ENCODE measurements at regions not wholly inside any gene's neighbourhood (a gene's known extent, or its start where the extent isn't known, plus 50 kb on each side); places are given as distances from the start of the nearest gene placed in this dataset.

DNA sequence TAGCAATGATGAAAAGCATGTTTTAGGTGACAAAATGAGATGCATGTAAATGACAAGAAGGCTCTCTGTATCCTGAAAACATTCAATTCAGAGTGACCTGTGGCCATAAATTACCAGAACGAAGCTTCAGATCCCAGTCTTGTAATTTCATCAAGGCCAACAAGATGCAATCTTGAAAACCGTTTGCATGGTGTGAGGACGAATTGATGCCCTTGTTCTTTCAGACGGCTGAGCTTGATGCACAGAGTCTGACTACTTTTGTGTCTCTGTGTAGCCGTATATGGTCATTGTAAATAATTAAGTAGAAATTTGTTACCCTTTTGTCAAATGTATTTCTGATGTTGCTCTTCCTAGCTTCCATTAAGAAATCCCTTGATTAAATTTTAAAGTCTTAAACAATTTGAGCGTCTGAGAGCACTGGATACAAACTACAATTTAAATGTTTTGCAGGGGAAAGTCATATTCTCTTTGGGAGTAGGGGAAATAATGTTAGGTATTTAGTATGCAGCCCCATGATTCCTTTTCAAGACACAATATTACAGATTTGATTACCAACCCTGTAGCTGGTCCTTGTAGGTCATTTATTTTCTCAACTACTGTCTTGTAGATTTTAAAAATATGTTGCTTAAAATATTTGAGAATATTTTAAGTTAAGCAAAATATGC is 125.8 kb upstream of the PCDH9 start:
- DNase-seq (ENCODE audit: low read depth, low spot score) (no peak), FAIRE-seq (no peak)
- dilution Hi-C loops (cut with MboI; ENCODE audit: extremely low pct_ligation_motif_present, low sequenced_read_pairs), result no loop called here
- Histone ChIP-seq H3K9me1 (ENCODE audit: control insufficient read depth, extremely low read depth, insufficient read depth, low read length) (no peaks in the 10 kb centered on the region), H3K9me3 (ENCODE audit: control insufficient read depth, low read depth, low read length) (no peaks in the 10 kb centered on the region), H3K79me2 (ENCODE audit: control insufficient read depth, insufficient read depth, low read length) (no peaks in the 10 kb centered on the region), H3K4me3 (ENCODE audit: control insufficient read depth in 2 of 3, extremely low read depth in 1 of 3, insufficient read depth in 2 of 3, low read depth in 1 of 3, low read length in 3 of 3) (no peak overlapping the region), H3K27me3 (ENCODE audit: control insufficient read depth, extremely low read depth, insufficient read depth, low read length) (no peaks in the 10 kb centered on the region), H4K20me1 (ENCODE audit: control insufficient read depth, extremely low read depth, insufficient read depth, low read length) (no peaks in the 10 kb centered on the region), H3K36me3 (ENCODE audit: control insufficient read depth in 2 of 2, extremely low read depth in 1 of 2, insufficient read depth in 2 of 2, low read length in 2 of 2) (no peaks in the 10 kb centered on the region), H3K4me1 (ENCODE audit: control insufficient read depth, extremely low read depth, insufficient read depth, low read length) (no peaks in the 10 kb centered on the region), H3K9ac (ENCODE audit: control insufficient read depth, extremely low read depth, insufficient read depth, low read length) (no peak overlapping the region), H3K4me2 (ENCODE audit: control insufficient read depth, extremely low read depth, insufficient read depth, low read depth, low read length) (no peak overlapping the region), H2AFZ (ENCODE audit: control insufficient read depth, low read length) (no peak overlapping the region), H3K27ac (ENCODE audit: control insufficient read depth, insufficient read depth, low read length) (no peak overlapping the region)
- TF ChIP-seq, protein P1, sequence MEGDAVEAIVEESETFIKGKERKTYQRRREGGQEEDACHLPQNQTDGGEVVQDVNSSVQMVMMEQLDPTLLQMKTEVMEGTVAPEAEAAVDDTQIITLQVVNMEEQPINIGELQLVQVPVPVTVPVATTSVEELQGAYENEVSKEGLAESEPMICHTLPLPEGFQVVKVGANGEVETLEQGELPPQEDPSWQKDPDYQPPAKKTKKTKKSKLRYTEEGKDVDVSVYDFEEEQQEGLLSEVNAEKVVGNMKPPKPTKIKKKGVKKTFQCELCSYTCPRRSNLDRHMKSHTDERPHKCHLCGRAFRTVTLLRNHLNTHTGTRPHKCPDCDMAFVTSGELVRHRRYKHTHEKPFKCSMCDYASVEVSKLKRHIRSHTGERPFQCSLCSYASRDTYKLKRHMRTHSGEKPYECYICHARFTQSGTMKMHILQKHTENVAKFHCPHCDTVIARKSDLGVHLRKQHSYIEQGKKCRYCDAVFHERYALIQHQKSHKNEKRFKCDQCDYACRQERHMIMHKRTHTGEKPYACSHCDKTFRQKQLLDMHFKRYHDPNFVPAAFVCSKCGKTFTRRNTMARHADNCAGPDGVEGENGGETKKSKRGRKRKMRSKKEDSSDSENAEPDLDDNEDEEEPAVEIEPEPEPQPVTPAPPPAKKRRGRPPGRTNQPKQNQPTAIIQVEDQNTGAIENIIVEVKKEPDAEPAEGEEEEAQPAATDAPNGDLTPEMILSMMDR (optimal IDR thresholded peaks at IDR 0.05 in 1 of 3, IDR thresholded peaks at IDR 0.05 in 1 of 3, conservative IDR thresholded peaks at IDR 0.05 in 1 of 3; ENCODE audit: extremely low read depth in 1 of 3, insufficient read depth in 2 of 3, low read length in 3 of 3), result no peak
- no peak for TF ChIP-seq EZH2 (IDR thresholded peaks at IDR 0.05; ENCODE audit: low read length)

DNA sequence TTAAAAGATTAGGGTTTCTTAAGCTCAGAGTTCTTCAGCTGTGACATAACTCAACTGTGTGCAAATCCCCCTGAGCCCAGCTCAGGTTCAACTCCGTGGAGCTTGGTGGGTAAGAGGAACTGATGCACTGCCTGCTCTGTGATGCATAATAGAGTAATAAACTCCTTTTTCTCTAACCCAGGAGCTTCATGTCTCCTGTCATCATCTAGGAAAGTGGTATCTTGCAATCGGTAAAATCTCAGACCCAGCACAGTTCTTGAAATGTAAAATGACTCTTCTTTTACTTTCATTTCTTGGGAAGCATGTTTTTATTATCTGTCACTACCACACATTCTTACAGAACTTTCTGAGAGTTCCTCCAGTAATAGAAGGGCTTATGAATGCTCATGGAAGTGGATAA is 123.8 kb upstream of the PCDH9 start:
- Histone ChIP-seq H3K4me2 (ENCODE audit: control insufficient read depth, extremely low read depth, insufficient read depth, low read depth, low read length) (no peak overlapping the region), H3K36me3 (ENCODE audit: control insufficient read depth in 2 of 2, extremely low read depth in 1 of 2, insufficient read depth in 2 of 2, low read length in 2 of 2) (no peaks in the 10 kb centered on the region), H3K27me3 (ENCODE audit: control insufficient read depth, extremely low read depth, insufficient read depth, low read length) (no peaks in the 10 kb centered on the region), H3K9me3 (ENCODE audit: control insufficient read depth, low read depth, low read length) (no peaks in the 10 kb centered on the region), H3K4me1 (ENCODE audit: control insufficient read depth, extremely low read depth, insufficient read depth, low read length) (no peaks in the 10 kb centered on the region), H4K20me1 (ENCODE audit: control insufficient read depth, extremely low read depth, insufficient read depth, low read length) (no peaks in the 10 kb centered on the region), H3K9me1 (ENCODE audit: control insufficient read depth, extremely low read depth, insufficient read depth, low read length) (no peaks in the 10 kb centered on the region), H3K4me3 (ENCODE audit: control insufficient read depth in 2 of 3, extremely low read depth in 1 of 3, insufficient read depth in 2 of 3, low read depth in 1 of 3, low read length in 3 of 3) (no peak overlapping the region), H3K9ac (ENCODE audit: control insufficient read depth, extremely low read depth, insufficient read depth, low read length) (no peak overlapping the region), H2AFZ (ENCODE audit: control insufficient read depth, low read length) (no peak overlapping the region), H3K79me2 (ENCODE audit: control insufficient read depth, insufficient read depth, low read length) (no peaks in the 10 kb centered on the region), H3K27ac (ENCODE audit: control insufficient read depth, insufficient read depth, low read length) (no peak overlapping the region)
- FAIRE-seq (no peak), DNase-seq (ENCODE audit: low read depth, low spot score) (no peak)
- dilution Hi-C loops (cut with MboI; ENCODE audit: extremely low pct_ligation_motif_present, low sequenced_read_pairs), result no loop called here
- TF ChIP-seq, protein P1 (optimal IDR thresholded peaks at IDR 0.05 in 1 of 3, IDR thresholded peaks at IDR 0.05 in 1 of 3, conservative IDR thresholded peaks at IDR 0.05 in 1 of 3; ENCODE audit: extremely low read depth in 1 of 3, insufficient read depth in 2 of 3, low read length in 3 of 3), result no peak
- TF ChIP-seq EZH2 (IDR thresholded peaks at IDR 0.05; ENCODE audit: low read length), result no peak

Measured in keratinocyte (primary cell).